Ascending aorta (tissue), 2 donors: ENCODE measurements at regions not wholly inside any gene's neighbourhood (a gene's known extent, or its start where the extent isn't known, plus 50 kb on each side); places are given as distances from the start of the nearest gene placed in this dataset.

Experiments used
- DNase-seq, 2 donors: peaks; one replicate each; pipeline ENCODE4 v3.0.0-alpha.2; 2019; ENCODE audit warnings: low spot score in 2 of 2
- H3K27ac ChIP-seq, 2 donors: fragments of 200-600 bp; sonication (generic); one replicate each; pipeline ENCODE4 v1.5.1; 2016 to 2017; ENCODE audit warnings: mild to moderate bottlenecking in 1 of 2
- H3K27me3 ChIP-seq: fragments of 200-600 bp; sonication (generic); one replicate; pipeline ENCODE4 v1.5.1; 2017
- H3K36me3 ChIP-seq, 2 donors: fragments of 200-600 bp; sonication (generic); one replicate each; pipeline ENCODE4 v1.5.1; 2016
- H3K4me1 ChIP-seq, 2 donors: fragments of 200-600 bp; sonication (generic); one replicate each; pipeline ENCODE4 v1.5.1; 2016 to 2017; ENCODE audit warnings: mild to moderate bottlenecking in 1 of 2
- H3K4me3 ChIP-seq, 2 donors: fragments of 200-600 bp; sonication (generic); one replicate each; pipeline ENCODE4 v1.5.1; 2016 to 2017; ENCODE audit warnings: mild to moderate bottlenecking in 1 of 2
- H3K9me3 ChIP-seq, 2 donors: fragments of 200-600 bp; sonication (generic); one replicate each; pipeline ENCODE4 v1.5.1; 2016
- CTCF ChIP-seq, 3 experiments: fragments of 200-600 bp in 2 of 3; fragments of 450-650 bp in 1 of 3; sonication (generic) in 2 of 3; IDR thresholded peaks; one replicate each; pipeline ENCODE4 v1.5.1; 2016 to 2019; ENCODE audit warnings: antibody characterized with exemption in 3 of 3, mild to moderate bottlenecking in 1 of 3, moderate library complexity in 1 of 3
- intact Hi-C: fragments of 100-400 bp; cut with DNase I; formaldehyde crosslinking; loops from one replicate; pipeline ENCODE4 v1.15.1; 2023

DNA sequence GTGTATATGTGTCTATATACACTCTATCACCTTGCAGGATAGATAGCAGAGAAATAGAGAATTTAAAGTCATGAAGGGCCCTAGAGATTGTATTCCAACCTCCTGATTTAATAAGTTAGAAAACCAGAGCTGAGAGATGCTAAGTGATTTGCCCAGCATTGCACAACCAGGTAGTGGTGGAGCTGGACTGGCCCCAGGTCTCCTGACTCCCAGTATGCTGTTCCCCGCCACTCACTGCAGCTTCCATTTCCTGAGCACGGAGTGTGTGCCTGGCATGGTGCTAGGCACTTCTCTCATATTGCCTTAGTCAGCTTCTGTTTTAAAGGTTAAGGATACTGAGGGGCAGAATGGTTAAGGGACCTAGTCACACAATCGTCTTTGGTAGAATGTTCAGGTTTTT, 129.4 kb upstream of the KLHL25 start:
- no peak for TF ChIP-seq CTCF (IDR thresholded peaks at IDR 0.05)
- no peaks in the 10 kb centered on the region for H3K9me3 ChIP-seq
- intact Hi-C loops = no loop called here
- DNase-seq = no peak
- no peak overlapping the region for H3K27ac ChIP-seq
- no peaks in the 10 kb centered on the region for H3K27me3 ChIP-seq
- H3K36me3 ChIP-seq = no peaks in the 10 kb centered on the region
- H3K4me3 ChIP-seq = no peak overlapping the region
- H3K4me1 ChIP-seq = no peaks in the 10 kb centered on the region

- no peak overlapping the region for H3K27ac ChIP-seq
- intact Hi-C loops = no loop called here
- H3K27me3 ChIP-seq = no peaks in the 10 kb centered on the region
- no peaks in the 10 kb centered on the region for H3K4me1 ChIP-seq
- no peaks in the 10 kb centered on the region for H3K9me3 ChIP-seq
- TF ChIP-seq CTCF (IDR thresholded peaks at IDR 0.05) = no peak
- H3K36me3 ChIP-seq = no peaks in the 10 kb centered on the region
- no peak for DNase-seq
- no peak overlapping the region for H3K4me3 ChIP-seq
These were observed 131.0 kb upstream of the KLHL25 start for GRCh38 chr15:85925649-85926237.

DNA sequence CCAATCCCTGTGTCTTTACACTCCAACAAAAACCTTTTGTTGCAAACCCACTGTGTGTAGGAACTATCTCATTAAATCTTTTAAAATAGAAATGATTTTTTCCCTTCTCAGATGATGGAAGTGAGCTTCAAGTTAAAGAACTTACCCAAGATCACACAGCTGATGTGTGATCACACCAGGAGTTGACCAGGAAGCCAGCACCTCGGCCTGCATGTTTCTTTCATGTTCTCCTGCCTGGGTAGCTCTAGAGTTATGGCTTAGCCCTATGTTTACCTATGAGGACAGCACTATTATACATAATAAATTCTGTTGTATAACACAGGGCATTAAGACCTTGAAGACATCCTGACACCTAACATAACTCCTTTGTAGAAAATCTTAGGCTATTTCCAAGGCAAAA, 132.1 kb upstream of the KLHL25 start:
- intact Hi-C loops = no loop called here
- Histone ChIP-seq H3K27me3 (no peaks in the 10 kb centered on the region), H3K4me1 (no peaks in the 10 kb centered on the region), H3K36me3 (no peaks in the 10 kb centered on the region), H3K9me3 (no peaks in the 10 kb centered on the region), H3K27ac (no peak overlapping the region), H3K4me3 (no peak overlapping the region)
- no peak for TF ChIP-seq CTCF (IDR thresholded peaks at IDR 0.05)
- DNase-seq = no peak

- no peaks in the 10 kb centered on the region for H3K4me1 ChIP-seq
- no peaks in the 10 kb centered on the region for H3K36me3 ChIP-seq
- no peak overlapping the region for H3K27ac ChIP-seq
- no peaks in the 10 kb centered on the region for H3K9me3 ChIP-seq
- no peak overlapping the region for H3K4me3 ChIP-seq
- no peak for TF ChIP-seq CTCF (IDR thresholded peaks at IDR 0.05)
- intact Hi-C loops = no loop called here
- no peaks in the 10 kb centered on the region for H3K27me3 ChIP-seq
- no peak for DNase-seq
These were observed 133.3 kb upstream of the KLHL25 start for GRCh38 chr15:85927931-85928537.

DNA sequence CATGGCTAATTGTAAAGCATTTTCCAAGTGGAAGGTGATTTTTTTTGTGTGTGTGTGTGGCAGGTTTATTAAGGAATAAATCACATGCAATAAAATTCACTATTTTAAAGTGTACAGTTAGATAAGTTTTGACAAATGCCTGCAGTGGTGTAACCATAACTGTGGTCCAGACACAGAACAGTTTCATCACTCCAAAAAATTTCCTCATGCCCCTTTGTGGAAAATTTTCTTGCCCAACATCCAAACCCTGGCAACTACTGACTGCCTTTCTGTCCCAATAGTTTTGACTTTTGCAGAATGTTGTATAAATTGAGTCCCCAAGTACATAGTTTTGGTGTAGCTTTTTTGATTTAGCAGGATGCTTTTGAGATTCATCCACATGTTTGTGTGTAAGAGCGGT, 135.1 kb upstream of the KLHL25 start:
- no peak for DNase-seq
- Histone ChIP-seq H3K4me1 (no peaks in the 10 kb centered on the region), H3K4me3 (no peak overlapping the region), H3K9me3 (no peaks in the 10 kb centered on the region), H3K36me3 (no peaks in the 10 kb centered on the region), H3K27me3 (no peaks in the 10 kb centered on the region), H3K27ac (no peak overlapping the region)
- no peak for TF ChIP-seq CTCF (IDR thresholded peaks at IDR 0.05)
- intact Hi-C loops = no loop called here

DNA sequence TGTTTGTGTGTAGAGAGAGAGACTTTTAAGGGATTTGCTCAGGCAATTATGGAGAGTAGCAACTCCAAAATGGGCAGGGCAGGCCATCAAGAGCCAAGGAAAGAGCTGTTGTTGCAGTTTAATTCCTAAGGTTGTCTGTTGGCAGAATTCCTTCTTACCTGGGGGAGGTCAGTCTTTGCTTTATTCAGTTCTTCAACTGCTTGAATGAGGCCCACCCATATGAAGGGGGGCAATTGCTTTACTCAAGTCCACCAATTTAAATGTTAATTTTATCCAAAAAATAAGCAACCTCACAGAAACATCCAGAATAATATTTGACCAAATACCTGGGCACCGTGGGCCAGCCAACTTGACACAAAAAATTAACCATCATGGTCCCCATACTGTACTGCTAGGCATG, 137.7 kb upstream of the KLHL25 start:
- no peak for TF ChIP-seq CTCF (IDR thresholded peaks at IDR 0.05)
- H3K27me3 ChIP-seq = no peaks in the 10 kb centered on the region
- no peak for DNase-seq
- intact Hi-C loops = no loop called here
- H3K9me3 ChIP-seq = no peaks in the 10 kb centered on the region
- no peak overlapping the region for H3K4me3 ChIP-seq
- no peaks in the 10 kb centered on the region for H3K4me1 ChIP-seq
- H3K27ac ChIP-seq = no peak overlapping the region
- no peaks in the 10 kb centered on the region for H3K36me3 ChIP-seq
